ENCODE measurements at regions not wholly inside any gene's neighbourhood (a gene's known extent, or its start where the extent isn't known, plus 50 kb on each side); places are given as distances from the start of the nearest gene placed in this dataset.
A peak's percentile ranks its signal among the peaks of the same experiment; 100 is the strongest.

GRCh38 chr6:164195942-164196281 lies 781.4 kb downstream of the QKI start:
- DNase-seq = peak in 1 of 2 experiments; percentile 8

GRCh38 chr6:164195278-164195941 lies 780.9 kb downstream of the QKI start:
- peak in 1 of 2 experiments; percentile 30 for DNase-seq

- DNase-seq = no peak
These were observed 774.3 kb downstream of the QKI start for GRCh38 chr6:164188861-164189260.

- DNase-seq = peak in 1 of 2 experiments; percentile 76
These were observed 771.0 kb downstream of the QKI start for GRCh38 chr6:164185471-164185871.

- no peak for DNase-seq
These were observed 769.9 kb downstream of the QKI start for GRCh38 chr6:164184410-164184809.

GRCh38 chr6:164183556-164184123 lies 769.1 kb downstream of the QKI start:
- no peak for DNase-seq

- DNase-seq = no peak
These were observed 764.3 kb downstream of the QKI start for GRCh38 chr6:164178679-164179332.

GRCh38 chr6:164169355-164169754 lies 754.8 kb downstream of the QKI start:
- DNase-seq = peak in 1 of 2 experiments; percentile 37

GRCh38 chr6:164168595-164168994 lies 754.1 kb downstream of the QKI start:
- DNase-seq = no peak

GRCh38 chr6:164167873-164168405 lies 753.4 kb downstream of the QKI start:
- no peak for DNase-seq

- no peak for DNase-seq
These were observed 752.5 kb downstream of the QKI start for GRCh38 chr6:164166996-164167395.

- no peak for DNase-seq
These were observed 752.0 kb downstream of the QKI start for GRCh38 chr6:164166515-164166914.

- no peak for DNase-seq
These were observed 750.4 kb downstream of the QKI start for GRCh38 chr6:164164876-164165275.

GRCh38 chr6:164163239-164163638 lies 748.7 kb downstream of the QKI start:
- DNase-seq = no peak

GRCh38 chr6:164159061-164159460 lies 744.5 kb downstream of the QKI start:
- no peak for DNase-seq

GRCh38 chr6:164154588-164154987 lies 740.1 kb downstream of the QKI start:
- no peak for DNase-seq

- no peak for DNase-seq
These were observed 738.1 kb downstream of the QKI start for GRCh38 chr6:164152611-164153010.

- DNase-seq = no peak
These were observed 736.9 kb downstream of the QKI start for GRCh38 chr6:164151161-164152120.

- DNase-seq = no peak
These were observed 735.7 kb downstream of the QKI start for GRCh38 chr6:164150232-164150631.

GRCh38 chr6:164148788-164149187 lies 734.3 kb downstream of the QKI start:
- DNase-seq = no peak

GRCh38 chr6:164144316-164144715 lies 729.8 kb downstream of the QKI start:
- no peak for DNase-seq

- DNase-seq = peak; percentile 55 to 86
These were observed 727.8 kb downstream of the QKI start for GRCh38 chr6:164142322-164142721.
